Activated T-cell treated with anti-CD3 and anti-CD28 coated beads, Interleukin-2, amount 50 U/mL, for 48 hours (primary cell): ENCODE measurements at regions not wholly inside any gene's neighbourhood (a gene's known extent, or its start where the extent isn't known, plus 50 kb on each side); places are given as distances from the start of the nearest gene placed in this dataset.

Experiments used
- DNase-seq, 2 experiments: peaks; one replicate each; pipeline ENCODE4 v3.0.0-alpha.2; 2020

GRCh38 chr16:80489173-80489572 is 51.6 kb upstream of the DYNLRB2 start:
- DNase-seq: no peak

GRCh38 chr16:80488167-80488566 is 52.6 kb upstream of the DYNLRB2 start:
- no peak for DNase-seq

- DNase-seq: no peak
These were observed 60.1 kb upstream of the DYNLRB2 start for GRCh38 chr16:80480664-80481063.

GRCh38 chr16:80477838-80478237 is 63.0 kb upstream of the DYNLRB2 start:
- no peak for DNase-seq

- no peak for DNase-seq
These were observed 72.8 kb upstream of the DYNLRB2 start for GRCh38 chr16:80468029-80468428.

GRCh38 chr16:80466024-80466987 is 74.5 kb upstream of the DYNLRB2 start:
- DNase-seq: peak; percentile 73 to 80

DNA sequence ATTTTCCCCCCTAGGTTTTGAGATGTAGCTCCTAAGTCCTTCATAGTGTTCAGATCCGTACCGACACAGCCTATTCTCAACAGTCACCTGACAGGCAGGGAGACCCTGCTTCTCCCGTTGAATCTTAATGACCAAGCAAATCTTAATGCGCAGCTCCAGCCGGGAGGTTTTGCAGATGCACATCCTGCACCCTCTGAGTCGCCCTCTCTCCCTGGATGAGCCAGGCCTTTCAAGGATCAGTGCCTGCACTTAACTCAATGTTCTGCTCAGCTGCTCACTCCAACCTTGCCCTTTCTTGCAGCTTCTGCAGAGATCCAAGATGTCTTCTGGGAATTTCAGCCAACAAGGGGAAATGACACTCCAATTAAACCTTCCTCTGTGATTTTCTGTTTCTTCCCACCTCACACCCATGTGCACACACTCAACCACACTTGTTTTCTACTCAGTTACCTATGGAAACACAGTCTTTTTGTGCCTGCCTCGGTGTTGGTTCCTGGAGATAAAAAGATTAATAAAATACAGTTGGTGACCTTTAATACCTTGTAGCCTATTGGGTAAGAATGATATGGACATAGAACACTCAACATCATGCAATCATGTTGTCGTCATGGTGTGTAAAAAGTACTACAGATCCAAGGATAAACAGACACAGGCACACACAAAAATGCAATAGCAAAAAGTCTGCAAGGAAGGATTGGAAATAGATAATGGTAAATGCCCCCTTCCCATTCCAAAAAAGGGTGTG is 76.9 kb upstream of the DYNLRB2 start:
- DNase-seq: no peak

DNA sequence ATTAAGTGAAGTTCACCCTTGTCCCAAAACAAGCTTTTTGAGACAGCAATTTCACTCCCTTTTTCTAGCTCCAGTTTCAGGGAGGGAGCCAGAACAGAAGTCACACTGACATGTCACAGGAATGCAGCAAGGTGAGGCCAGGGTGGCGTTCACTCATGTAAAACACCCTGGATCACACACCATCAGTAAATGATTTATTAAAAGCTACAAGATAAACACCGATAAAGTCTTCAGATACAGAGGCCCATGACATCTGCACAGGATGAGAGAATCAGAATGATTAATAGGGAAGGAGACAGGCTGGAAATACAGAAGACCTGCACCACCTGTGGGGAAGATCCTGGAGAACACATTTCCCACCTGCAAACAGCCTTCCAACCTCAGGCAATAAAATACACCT is 77.5 kb upstream of the DYNLRB2 start:
- DNase-seq: no peak

GRCh38 chr16:80462917-80463316 is 77.9 kb upstream of the DYNLRB2 start:
- DNase-seq: no peak

DNA sequence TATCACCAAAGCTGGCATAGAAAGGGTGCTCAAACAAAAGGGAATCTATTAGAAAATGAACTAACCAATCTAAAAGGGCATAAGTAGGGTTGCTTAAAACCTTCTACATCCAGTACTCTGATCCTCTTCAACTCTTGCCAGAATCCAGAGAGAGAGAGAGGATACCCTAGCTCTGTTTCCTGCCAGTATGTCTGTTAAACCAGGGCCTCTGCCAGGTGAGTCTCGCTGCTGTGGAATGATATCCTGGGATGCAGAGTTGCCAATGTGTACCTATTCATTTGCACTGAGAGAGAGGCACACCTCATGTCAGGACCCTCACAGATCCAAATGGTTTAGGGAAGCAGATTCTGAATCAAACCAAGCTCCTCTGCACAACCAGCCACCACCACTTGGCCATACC is 79.8 kb upstream of the DYNLRB2 start:
- no peak for DNase-seq

- DNase-seq: no peak
These were observed 80.8 kb upstream of the DYNLRB2 start for GRCh38 chr16:80459966-80460365.

DNA sequence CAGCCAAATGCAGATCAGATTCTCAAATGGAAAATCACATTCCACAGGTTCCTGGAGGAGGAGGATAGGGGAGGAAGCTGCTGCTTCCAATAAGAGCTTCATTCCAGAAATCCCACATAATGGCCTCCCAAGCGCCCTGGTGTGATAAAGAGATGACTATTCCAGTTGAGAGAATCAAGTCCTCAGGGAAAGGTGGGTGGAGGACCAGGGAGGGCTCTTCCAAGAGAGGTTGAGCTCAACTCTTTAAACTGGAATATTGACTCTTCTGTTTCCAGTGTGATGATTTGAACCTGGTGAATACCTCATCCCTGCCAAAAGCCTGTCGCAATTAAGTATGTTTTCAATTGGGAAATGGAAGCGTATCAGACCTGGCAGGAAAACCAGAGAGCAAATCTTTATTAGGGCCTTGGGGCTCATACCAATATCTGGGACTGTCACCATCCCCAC is 81.4 kb upstream of the DYNLRB2 start:
- no peak for DNase-seq

DNA sequence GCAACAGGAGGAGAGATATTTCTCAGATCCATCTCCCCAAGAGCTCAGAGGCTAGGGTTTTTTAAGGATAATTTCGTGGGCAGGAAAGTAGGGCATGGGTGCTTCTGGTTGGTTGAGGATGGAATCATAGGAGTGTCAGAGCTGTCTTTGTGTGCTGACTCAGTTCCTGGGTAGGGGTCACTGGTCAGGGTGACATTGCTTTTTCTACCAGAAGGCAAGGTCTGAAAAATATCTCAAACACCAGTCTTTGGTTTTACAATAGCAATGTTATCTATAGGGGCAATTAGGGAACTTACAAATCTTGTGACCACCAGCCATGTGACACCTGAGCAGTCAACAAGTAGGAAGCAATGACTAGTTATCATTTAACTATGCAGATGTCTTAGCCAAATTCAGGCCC is 82.9 kb upstream of the DYNLRB2 start:
- DNase-seq: no peak

DNA sequence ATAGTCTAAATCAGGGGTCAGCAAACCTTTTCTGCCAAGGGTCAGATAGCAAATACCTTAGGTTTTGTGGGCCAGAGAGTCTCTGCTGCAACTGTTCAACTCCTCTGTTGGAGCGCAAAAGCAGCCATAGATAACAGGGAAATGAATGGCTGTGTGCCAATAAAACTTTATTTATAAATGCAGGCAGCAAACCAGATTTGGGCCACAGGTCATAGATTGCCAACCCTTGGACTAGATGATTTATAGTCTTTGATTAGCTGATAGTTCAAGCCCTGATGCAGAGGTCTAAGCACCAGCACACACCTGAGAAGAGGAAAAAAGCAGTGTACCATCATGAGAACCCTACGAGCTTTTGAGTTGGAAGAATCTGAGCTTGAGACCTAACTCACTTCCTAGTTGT is 86.0 kb upstream of the DYNLRB2 start:
- DNase-seq: no peak

- DNase-seq: no peak
These were observed 91.4 kb upstream of the DYNLRB2 start for GRCh38 chr16:80449392-80449791.

DNA sequence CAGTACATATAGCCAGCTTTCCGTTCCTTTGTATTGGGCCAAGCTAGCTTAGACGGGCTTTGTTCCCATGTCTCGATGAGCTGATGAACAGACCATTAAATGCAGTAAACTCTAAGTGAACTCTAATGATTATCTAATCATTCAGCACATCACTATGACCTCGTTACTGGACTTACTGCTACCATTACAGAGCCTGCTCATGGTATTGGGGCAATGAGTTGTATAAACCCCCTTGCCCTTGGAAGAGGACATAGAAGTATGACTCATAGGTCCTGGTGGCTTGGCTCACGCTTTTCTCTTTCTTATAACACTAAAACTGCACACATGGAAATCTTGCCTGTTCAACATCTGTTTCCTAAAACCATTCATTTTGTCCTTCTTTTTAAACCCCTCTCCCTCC is 93.6 kb upstream of the DYNLRB2 start:
- DNase-seq: no peak

DNA sequence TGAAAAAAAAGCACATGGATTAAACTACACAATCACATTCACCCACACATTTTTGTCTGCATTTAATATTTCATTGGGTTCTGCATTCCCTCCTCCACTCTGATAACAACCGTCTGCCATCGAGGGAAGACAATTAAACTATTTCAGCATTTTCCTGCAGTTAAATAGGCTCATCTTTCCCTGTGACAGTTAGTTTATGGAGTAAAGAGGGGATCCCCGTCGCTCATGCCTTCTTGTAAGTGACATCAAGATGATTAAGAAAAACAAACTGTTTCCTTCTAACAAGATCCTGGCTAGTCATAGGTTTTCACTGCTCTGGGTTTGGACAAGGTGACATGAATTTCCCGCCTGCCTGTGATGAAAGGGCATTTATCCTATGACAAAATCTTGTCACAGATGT is 98.0 kb upstream of the DYNLRB2 start:
- no peak for DNase-seq

- no peak for DNase-seq
These were observed 98.9 kb upstream of the DYNLRB2 start for GRCh38 chr16:80441935-80442334.

- no peak for DNase-seq
These were observed 100.1 kb upstream of the DYNLRB2 start for GRCh38 chr16:80440667-80441066.

- DNase-seq: no peak
These were observed 103.1 kb upstream of the DYNLRB2 start for GRCh38 chr16:80437707-80438106.

- DNase-seq: no peak
These were observed 104.3 kb upstream of the DYNLRB2 start for GRCh38 chr16:80436510-80436909.

GRCh38 chr16:80433623-80434022 is 107.2 kb upstream of the DYNLRB2 start:
- DNase-seq: no peak

- DNase-seq: no peak
These were observed 113.0 kb upstream of the DYNLRB2 start for GRCh38 chr16:80427795-80428194.
